Activated CD4-positive, CD25-positive, alpha-beta regulatory T cell treated with anti-CD3 and anti-CD28 coated beads, Interleukin-2, amount 50 U/mL, for 16 hours (primary cell): ENCODE measurements at regions not wholly inside any gene's neighbourhood (a gene's known extent, or its start where the extent isn't known, plus 50 kb on each side); places are given as distances from the start of the nearest gene placed in this dataset.

Experiments
- DNase-seq: peaks from one replicate; pipeline ENCODE4 v3.0.0-alpha.2; 2020; ENCODE audit warnings: low read depth, low spot score

- DNase-seq: no peak
These were observed 143.4 kb upstream of the CPSF6 start for GRCh38 chr12:69095765-69096477.

DNA sequence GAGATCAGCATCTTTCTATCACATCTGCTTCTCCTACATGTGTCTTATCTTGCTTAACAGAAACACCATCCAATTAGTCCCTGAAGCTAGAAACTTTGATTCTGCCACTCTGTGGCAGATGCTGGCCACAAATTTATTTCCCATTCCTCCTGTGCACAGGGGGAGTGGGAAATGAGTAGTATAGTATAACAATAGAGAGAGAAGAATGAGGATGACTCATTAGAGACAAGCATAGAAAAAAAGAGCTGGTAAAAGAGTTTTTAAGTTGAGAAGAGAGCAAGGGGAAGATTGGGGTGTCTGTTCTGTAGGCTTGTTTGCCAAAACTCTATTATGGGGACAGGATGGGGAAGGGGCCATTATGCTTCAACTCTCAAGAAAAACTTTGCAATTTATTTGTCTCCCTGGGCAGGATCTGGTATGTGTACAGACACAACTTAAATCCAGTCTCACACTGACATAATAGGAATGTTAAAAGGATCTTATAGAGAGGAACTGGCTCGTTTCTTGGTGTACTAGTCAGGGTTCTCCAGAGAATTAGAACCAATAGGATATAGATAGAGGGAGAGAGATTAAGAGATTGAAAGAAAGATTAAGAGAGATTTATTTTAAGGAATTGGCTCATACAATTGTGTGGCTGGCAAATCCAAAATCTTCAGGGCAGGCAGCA, 142.6 kb upstream of the CPSF6 start:
- no peak for DNase-seq

DNA sequence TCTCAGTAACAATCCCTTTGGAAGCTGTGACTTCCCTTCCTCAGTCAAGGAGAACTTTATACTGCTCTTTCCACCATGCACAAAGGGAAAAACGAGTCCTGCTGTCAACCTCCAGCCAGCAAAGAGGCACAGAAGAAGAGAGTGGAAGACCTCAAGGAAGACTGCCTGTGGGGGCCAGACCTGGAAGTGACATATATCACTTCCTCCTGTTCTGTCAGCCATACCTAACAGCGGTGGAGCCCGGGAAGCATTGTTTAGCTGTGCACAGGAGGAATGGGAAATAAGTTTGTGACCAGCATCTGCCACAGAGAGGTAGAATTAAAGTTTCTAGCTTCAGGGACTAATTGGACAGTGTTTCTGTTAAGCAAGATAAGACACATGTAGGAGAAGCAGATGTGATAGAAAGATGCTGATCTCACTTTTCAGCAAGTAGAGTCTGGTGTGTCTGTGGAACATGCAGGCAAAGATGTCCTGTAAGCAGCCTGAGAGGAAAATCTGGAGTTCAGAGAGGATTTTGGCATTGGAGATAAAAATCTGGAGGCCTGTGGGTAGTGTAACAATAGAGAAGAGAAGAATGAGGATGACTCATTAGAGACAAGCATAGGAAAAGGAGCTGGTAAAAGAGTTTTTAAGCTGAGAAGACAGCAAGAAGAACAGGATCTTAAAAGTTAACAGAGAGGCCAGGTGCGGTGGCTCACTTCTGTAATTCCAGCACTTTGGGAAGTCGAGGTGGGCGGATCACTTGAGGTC, 141.6 kb upstream of the CPSF6 start:
- no peak for DNase-seq

GRCh38 chr12:69099201-69099837, 140.1 kb upstream of the CPSF6 start:
- DNase-seq: no peak

- no peak for DNase-seq
These were observed 137.9 kb upstream of the CPSF6 start for GRCh38 chr12:69101505-69101904.

DNA sequence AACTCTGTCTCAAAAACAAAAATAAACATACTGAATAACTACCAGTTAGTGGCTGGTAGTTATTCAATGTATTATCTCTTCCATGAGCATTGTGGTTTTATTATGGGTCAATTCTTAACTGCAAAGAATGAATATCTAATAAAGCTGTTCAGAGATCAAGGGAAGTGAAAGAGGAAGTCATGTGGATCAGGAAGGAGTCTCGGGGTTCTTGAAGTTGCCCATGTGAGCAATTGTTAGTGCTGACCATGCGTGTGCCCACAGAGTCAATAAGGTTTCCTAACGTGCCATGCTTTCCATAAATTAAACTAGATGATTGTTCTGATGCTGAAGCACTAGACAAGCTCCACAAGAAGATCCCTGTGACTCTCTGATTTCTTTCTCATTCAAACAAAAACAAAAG, 136.5 kb upstream of the CPSF6 start:
- no peak for DNase-seq

- no peak for DNase-seq
These were observed 134.0 kb upstream of the CPSF6 start for GRCh38 chr12:69105101-69105962.

- DNase-seq: no peak
These were observed 132.8 kb upstream of the CPSF6 start for GRCh38 chr12:69106482-69107118.

DNA sequence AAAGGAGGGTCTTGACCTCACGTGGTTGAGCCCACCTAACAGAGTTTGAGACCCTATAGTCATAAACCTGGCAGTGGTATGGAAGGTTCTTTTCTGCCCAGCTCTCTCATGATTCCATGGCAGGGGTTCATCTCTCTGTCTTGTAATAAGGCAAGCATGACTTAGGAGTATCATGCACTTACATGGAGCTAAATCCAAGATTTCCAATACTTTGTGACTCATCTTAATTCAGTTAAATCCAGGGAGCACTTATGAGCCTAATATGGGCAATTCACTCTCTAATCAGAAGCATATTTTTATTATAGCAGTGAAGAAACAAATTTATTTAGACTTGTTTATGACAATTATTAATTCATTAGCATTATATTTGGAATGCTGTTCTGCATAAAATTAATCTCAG, 131.8 kb upstream of the CPSF6 start:
- DNase-seq: no peak

DNA sequence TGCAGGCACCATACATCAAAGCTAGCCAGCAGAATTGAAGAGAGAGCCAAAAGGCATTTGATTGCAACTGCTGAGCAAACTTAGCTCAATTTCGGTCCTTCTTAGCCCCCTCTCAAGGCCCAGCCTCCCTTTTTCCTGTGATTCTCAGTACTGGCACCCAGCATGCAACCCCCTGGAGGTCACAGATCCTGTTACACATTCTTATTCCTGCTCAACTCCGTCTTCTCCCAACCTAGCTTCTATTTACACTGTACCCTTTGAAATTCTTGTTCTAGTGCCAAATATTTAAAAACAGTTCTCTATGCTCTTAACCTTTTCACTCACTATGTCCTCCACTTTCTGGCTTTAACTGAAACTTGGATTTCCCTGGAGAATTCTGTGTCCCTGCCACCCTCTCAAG, 131.3 kb upstream of the CPSF6 start:
- no peak for DNase-seq

DNA sequence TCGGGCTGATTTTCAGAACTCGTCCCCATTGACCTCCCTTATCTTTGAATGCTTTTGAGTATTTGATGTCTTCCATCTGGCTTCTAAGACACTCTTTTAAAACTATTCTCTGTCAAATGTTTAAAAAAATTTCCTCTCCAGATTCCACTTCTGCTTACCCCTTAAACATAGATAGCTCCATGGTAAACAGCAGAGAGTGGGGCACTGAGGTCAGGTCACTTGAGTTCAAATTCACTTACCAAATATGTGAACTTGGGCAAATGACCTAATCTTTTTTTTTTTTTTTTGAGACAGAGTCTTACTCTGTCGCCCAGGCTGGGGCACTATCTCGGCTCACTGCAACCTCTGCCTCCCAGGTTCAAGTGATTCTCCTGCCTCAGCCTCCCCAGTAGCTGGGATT, 126.8 kb upstream of the CPSF6 start:
- no peak for DNase-seq

- no peak for DNase-seq
These were observed 124.3 kb upstream of the CPSF6 start for GRCh38 chr12:69115099-69115498.

DNA sequence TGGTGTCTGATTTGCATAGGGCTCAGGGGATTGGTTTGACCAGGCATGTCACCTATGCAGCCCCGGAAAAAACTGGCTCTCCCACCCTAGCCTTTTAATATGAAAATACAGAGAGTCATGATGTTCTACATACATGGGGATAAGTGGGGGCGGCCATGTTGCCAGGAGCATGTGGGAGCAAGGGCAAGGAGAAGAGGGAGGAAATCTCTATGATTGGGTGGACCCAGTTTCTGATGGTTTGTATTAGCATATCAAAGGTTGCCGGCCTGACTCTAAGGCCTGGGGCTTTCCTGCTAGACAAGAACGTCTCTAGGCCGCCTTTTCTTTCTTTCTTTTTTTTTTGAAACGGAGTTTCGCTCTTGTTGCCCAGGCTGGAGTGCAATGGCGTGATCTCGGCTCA, 123.4 kb upstream of the CPSF6 start:
- DNase-seq: no peak

GRCh38 chr12:69117566-69118266, 121.7 kb upstream of the CPSF6 start:
- no peak for DNase-seq

GRCh38 chr12:69118516-69118915, 120.9 kb upstream of the CPSF6 start:
- DNase-seq: no peak

DNA sequence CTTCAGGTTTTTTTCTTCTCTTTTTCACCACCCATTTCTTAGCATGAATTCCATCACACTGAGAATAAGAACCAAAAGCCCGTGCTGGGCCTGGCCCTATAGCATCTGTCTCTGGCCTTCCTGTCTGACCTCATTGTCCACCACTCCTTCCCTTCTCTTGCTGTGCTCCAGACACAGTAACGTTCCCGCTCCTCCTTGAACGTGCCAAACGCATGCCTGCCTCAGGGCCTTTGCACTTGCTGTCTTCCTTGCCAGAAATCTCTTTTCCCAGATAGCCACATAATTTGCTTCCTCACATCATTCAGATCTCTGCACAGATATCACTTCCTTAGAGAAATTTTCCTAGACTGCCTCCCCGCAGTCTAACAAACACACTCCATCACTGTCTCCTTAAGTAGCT, 119.6 kb upstream of the CPSF6 start:
- DNase-seq: no peak

DNA sequence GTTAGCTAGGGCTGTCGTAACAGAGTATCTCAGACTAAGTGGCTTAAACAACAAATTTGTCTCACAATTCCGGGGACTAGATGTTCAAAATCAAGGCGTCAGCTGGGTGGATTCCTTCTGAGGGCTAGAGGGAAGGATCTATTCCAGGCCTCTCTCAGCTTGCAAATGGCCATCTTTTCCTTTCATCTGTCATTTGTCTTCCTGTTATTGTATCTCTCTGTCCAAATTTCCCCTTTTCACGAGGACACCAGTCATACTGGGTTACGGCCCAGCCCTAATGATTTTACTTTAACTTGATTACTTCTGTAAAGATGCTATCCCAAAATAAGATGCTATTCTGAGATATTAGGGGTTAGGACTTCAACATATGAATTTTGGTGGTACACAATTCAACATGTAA, 119.0 kb upstream of the CPSF6 start:
- DNase-seq: no peak

DNA sequence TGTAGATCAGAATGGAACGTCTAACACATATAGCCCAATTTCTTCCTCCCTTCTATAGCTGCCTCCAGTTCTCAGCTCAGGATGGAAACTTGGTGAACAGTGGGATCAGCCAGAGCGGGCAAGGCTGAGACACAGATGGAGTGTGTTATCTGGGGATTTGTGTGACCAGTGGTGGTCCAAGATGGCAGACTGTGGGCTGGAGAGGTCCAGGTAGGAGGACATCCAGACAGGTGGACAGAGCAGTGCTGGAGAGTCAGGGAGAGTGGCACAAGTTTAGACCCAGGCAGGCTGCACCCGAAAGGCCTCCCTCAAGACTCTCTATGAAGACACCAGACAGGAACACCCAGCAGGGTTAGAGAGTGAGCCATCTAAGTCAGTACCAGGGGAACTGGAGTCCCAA, 116.1 kb upstream of the CPSF6 start:
- no peak for DNase-seq

DNA sequence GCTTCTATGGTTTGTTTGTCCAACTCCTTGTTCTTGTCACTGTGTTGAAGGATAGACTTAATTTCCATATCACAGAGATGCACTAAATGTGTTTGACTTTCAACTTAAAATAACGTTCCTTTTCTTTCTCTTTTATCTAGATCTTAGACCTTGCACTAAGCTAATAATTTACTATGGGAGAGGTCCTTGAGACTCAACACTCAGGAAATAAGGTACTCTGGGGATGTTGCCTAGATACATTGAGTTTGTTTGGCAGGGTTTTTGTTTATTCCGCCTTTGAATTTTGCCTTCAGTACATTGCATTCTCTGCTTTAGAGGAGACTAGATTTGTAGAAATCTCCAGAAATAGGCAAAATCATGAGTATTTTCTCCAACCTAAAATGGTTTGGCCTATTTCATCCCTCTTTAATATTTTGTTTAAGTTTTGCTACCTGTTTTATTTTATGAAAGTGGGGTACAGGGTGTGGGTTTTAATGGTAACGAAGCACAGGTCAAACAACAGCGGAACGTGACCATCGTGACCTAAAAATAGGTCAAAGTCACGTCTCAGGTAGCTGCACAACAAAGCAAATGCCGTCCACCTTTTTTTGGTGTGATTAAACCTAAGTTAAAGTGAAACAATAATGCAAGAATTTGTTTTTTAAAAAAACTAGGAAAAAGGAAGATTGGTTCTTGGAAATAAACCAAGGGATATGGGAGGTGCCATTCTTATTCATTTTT, 115.3 kb upstream of the CPSF6 start:
- DNase-seq: no peak

- DNase-seq: no peak
These were observed 110.4 kb upstream of the CPSF6 start for GRCh38 chr12:69129017-69129416.
